HFF-Myc (cell line): ENCODE measurements at regions not wholly inside any gene's neighbourhood (a gene's known extent, or its start where the extent isn't known, plus 50 kb on each side); places are given as distances from the start of the nearest gene placed in this dataset.

ENCODE experiments used
- DNase-seq: peaks from one replicate; pipeline ENCODE4 v3.0.0-alpha.2; 2011; ENCODE audit warnings: low read depth; ENCODE audit errors: extremely low read depth
- H3K4me3 ChIP-seq: replicated peaks from 2 replicates; pipeline ENCODE4 v1.5.1; 2011; ENCODE audit warnings: low read depth, mild to moderate bottlenecking, control low read depth, low read length
- CTCF ChIP-seq: IDR thresholded peaks from 2 replicates; pipeline ENCODE4 v1.5.1; 2012; ENCODE audit warnings: mild to moderate bottlenecking, low read depth, low read length, control low read depth; ENCODE audit errors: missing control alignments

- no peak for DNase-seq
- no peak overlapping the region for H3K4me3 ChIP-seq
- TF ChIP-seq CTCF = no peak
Measured at GRCh38 chr18:8943900-8944870, 158.3 kb upstream of the NDUFV2 start.

DNA sequence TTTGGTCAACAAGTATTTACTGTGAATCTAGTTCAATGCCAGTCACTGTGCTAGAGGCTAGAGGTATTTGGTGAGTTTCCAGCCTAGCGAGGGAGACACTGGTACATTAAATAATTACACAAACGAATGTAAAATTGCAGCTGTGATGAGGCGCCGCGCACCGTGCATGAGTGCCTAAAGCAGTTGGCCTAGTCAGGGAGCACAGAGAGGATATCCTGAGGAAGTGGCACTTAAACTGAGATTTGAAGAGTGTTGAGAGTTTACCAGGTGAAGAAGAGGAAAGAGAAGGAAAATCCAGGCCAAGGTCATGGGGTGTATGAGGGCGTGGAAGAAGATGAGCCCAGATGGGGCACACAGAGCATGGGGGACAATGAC lies 157.6 kb upstream of the NDUFV2 start:
- DNase-seq = no peak
- no peak for TF ChIP-seq CTCF
- H3K4me3 ChIP-seq = no peak overlapping the region

- no peak overlapping the region for H3K4me3 ChIP-seq
- TF ChIP-seq CTCF = no peak
- no peak for DNase-seq
Measured at GRCh38 chr18:8945514-8945913, 157.0 kb upstream of the NDUFV2 start.

- DNase-seq = peak; percentile 62
- no peak for TF ChIP-seq CTCF
- H3K4me3 ChIP-seq = no peak overlapping the region
Measured at GRCh38 chr18:8946066-8946838, 156.2 kb upstream of the NDUFV2 start.

GRCh38 chr18:8947566-8947965 lies 154.9 kb upstream of the NDUFV2 start:
- no peak for TF ChIP-seq CTCF
- DNase-seq = no peak
- no peak overlapping the region for H3K4me3 ChIP-seq

GRCh38 chr18:8948011-8948410 lies 154.5 kb upstream of the NDUFV2 start:
- H3K4me3 ChIP-seq = peak overlapping the region; percentile 37; the same call in 1 of the 2 replicates
- no peak for DNase-seq
- no peak for TF ChIP-seq CTCF
